ENCODE measurements at regions not wholly inside any gene's neighbourhood (a gene's known extent, or its start where the extent isn't known, plus 50 kb on each side); places are given as distances from the start of the nearest gene placed in this dataset.

- DNase-seq, result no peak
Observed at GRCh38 chr16:76724181-76724580, 447.0 kb downstream of the CNTNAP4 start.

GRCh38 chr16:76729525-76729924, 452.3 kb downstream of the CNTNAP4 start:
- no peak for DNase-seq

GRCh38 chr16:76732894-76733293, 455.7 kb downstream of the CNTNAP4 start:
- no peak for DNase-seq

GRCh38 chr16:76741623-76742022, 449.4 kb upstream of the MON1B start:
- DNase-seq, result no peak

- no peak for DNase-seq
Observed at GRCh38 chr16:76748461-76749348, 442.3 kb upstream of the MON1B start.

GRCh38 chr16:76749780-76750375, 441.1 kb upstream of the MON1B start:
- no peak for DNase-seq

GRCh38 chr16:76755496-76755895, 435.5 kb upstream of the MON1B start:
- DNase-seq, result no peak

- no peak for DNase-seq
Observed at GRCh38 chr16:76756423-76756822, 434.6 kb upstream of the MON1B start.

GRCh38 chr16:76756951-76757350, 434.0 kb upstream of the MON1B start:
- no peak for DNase-seq

GRCh38 chr16:76766538-76766937, 424.5 kb upstream of the MON1B start:
- no peak for DNase-seq

- DNase-seq, result no peak
Observed at GRCh38 chr16:76768316-76768715, 422.7 kb upstream of the MON1B start.

- DNase-seq, result no peak
Observed at GRCh38 chr16:76768948-76769347, 422.0 kb upstream of the MON1B start.

GRCh38 chr16:76771216-76771615, 419.8 kb upstream of the MON1B start:
- no peak for DNase-seq

- no peak for DNase-seq
Observed at GRCh38 chr16:76777721-76778465, 413.1 kb upstream of the MON1B start.

GRCh38 chr16:76780556-76780955, 410.4 kb upstream of the MON1B start:
- DNase-seq, result no peak

GRCh38 chr16:76784530-76784929, 406.5 kb upstream of the MON1B start:
- DNase-seq, result no peak

- no peak for DNase-seq
Observed at GRCh38 chr16:76787394-76787793, 403.6 kb upstream of the MON1B start.

- DNase-seq, result no peak
Observed at GRCh38 chr16:76791151-76791550, 399.8 kb upstream of the MON1B start.

GRCh38 chr16:76796416-76796815, 394.6 kb upstream of the MON1B start:
- DNase-seq, result no peak

GRCh38 chr16:76796978-76797377, 394.0 kb upstream of the MON1B start:
- no peak for DNase-seq

- DNase-seq, result no peak
Observed at GRCh38 chr16:76797457-76797856, 393.5 kb upstream of the MON1B start.

GRCh38 chr16:76800196-76800595, 390.8 kb upstream of the MON1B start:
- no peak for DNase-seq

- no peak for DNase-seq
Observed at GRCh38 chr16:76801357-76801756, 389.6 kb upstream of the MON1B start.

All from occipital lobe (tissue), 1 donor.